Heart right ventricle (tissue), 16 donors: ENCODE measurements at regions not wholly inside any gene's neighbourhood (a gene's known extent, or its start where the extent isn't known, plus 50 kb on each side); places are given as distances from the start of the nearest gene placed in this dataset.
"Not testable (repeated sequence)": the region's sequence is repeated elsewhere in the genome, so short reads cannot be mapped to it uniquely, and the experiment has no call there.

Experiments
- ATAC-seq, 8 donors: fragments of 200-7000 bp; cut with Tn5 transposase; one replicate each; pipeline ENCODE4 v1.9.1; 2020; ENCODE audit warnings: mild to moderate bottlenecking in 8 of 8, moderate library complexity in 8 of 8, moderate number of reproducible peaks in 1 of 8
- DNase-seq, 2 donors: peaks; one replicate each; pipeline ENCODE4 v3.0.0-alpha.2; 2020
- H3K27ac ChIP-seq, 10 donors: fragments of 200-600 bp; sonication (generic) in 2 of 10; one replicate each; pipeline versions ENCODE4 v1.5.0 to v1.8.0; 2020 to 2022; ENCODE audit warnings: mild to moderate bottlenecking in 3 of 10
- H3K27me3 ChIP-seq, 7 donors: fragments of 200-600 bp; one replicate each; pipeline ENCODE4 v1.8.0; 2021 to 2022; ENCODE audit warnings: mild to moderate bottlenecking in 2 of 7
- H3K36me3 ChIP-seq, 9 donors: fragments of 200-600 bp; sonication (generic) in 1 of 9; one replicate each; pipeline versions ENCODE4 v1.5.0 to v1.8.0; 2020 to 2022; ENCODE audit warnings: mild to moderate bottlenecking in 2 of 9
- H3K4me1 ChIP-seq, 9 donors: fragments of 200-600 bp; sonication (generic) in 1 of 9; one replicate each; pipeline versions ENCODE4 v1.5.0 to v1.8.0; 2020 to 2022; ENCODE audit warnings: mild to moderate bottlenecking in 4 of 9
- H3K4me3 ChIP-seq, 10 donors: fragments of 200-600 bp; sonication (generic) in 2 of 10; one replicate each; pipeline versions ENCODE4 v1.5.0 to v1.8.0; 2020 to 2022; ENCODE audit warnings: mild to moderate bottlenecking in 7 of 10, moderate library complexity in 2 of 10
- H3K9me3 ChIP-seq, 11 donors: fragments of 200-600 bp in 10 of 11; sonication (generic) in 2 of 11; one replicate each; pipeline versions ENCODE4 v1.5.0 to v1.8.0; 2013 to 2022; ENCODE audit warnings: mild to moderate bottlenecking in 2 of 11, control low read depth in 1 of 11, moderate library complexity in 1 of 11
- CTCF ChIP-seq, 9 donors: fragments of 200-600 bp; sonication (generic) in 2 of 9; IDR thresholded peaks; one replicate each; pipeline versions ENCODE4 v1.5.0 to v1.8.0; 2021 to 2022; ENCODE audit warnings: antibody characterized with exemption in 9 of 9, mild to moderate bottlenecking in 5 of 9, moderate library complexity in 1 of 9
- WGBS, 2 donors: extraction: QIAGEN DNeasy Blood & Tissue Kit; methylation state at CpG; one replicate each; pipeline ENCODE4 v1.1.7; 2013; ENCODE audit warnings: inconsistent platforms in 1 of 2; 5-methylcytosine and 5-hydroxymethylcytosine counted together
- intact Hi-C, 10 donors: fragments of 100-400 bp; cut with DNase I; formaldehyde crosslinking; loops; one replicate each; pipeline versions ENCODE4 v1.11.1 to v1.14.2; 2022
- donor health status: Arrhythmogenic right ventricular cardiomyopathy.
- donor health status: ischemic (EF 13 %, LVEDD 7.1; RV severe dilation, severe dysfunction).
- donor health status: healthy with polysubstance abuse.
- donor health status: DM: no; HTN: yes; CAD: no.
- donor health status: DM: no; HTN: no; CAD: no.
- donor health status: ischemic (EF 25% LVEDD 6.9; RV normal size, moderate dysfunction).
- donor health status: ischemic (EF 25% LVEDD 5.7; RV mildly dilated, moderate dysfunction).
- donor health status: healthy.
- donor health status: DM: yes; HTN: yes; CAD: no.
- donor health status: Ischemic cardiomyopathy.
- donor health status: ischemic (EF 35%, LVEDD 5.7; RV mildly dilated, moderate dysfunction).
- donor health status: nonischemic (EF 11% LVEDD 7.7; RV severe dilation, severe dysfunction).
- donor health status: DM: yes; HTN: yes; CAD: no.
- donor health status: PGD.
- donor health status: ischemic (EF 29% LVEDD 5.4; RV normal size, mild dysfunction).
- donor health status: nonischemic (EF 23%, LVEDD 6.1; RV moderate dilation, normal function).

DNA sequence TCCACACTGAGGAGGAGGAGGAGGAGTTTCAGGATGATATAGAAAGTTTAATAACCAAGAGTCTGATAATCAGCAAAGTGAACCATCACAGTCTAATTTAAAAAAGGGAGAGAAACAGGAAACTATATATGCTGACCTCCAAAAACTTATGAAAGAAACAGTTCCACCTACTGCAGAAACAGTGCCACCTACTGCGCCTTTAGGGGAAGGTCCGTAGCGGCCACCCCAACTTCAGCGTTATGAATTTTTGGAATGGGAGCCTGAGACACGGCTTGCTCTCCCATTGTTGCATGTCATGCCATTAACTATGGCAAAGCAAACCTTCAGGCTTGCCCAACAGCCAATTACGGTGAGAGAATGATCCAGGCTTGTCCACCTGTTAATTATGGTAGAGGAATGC, 1719.2 kb upstream of the LRRTM1 start:
- Histone ChIP-seq H3K36me3 (no peaks in the 10 kb centered on the region), H3K4me3 (no peak overlapping the region), H3K9me3 (peaks cover 0 to under 1% (median 0%) of the 10 kb centered on the region in 11 donors), H3K27me3 (no peaks in the 10 kb centered on the region), H3K4me1 (no peaks in the 10 kb centered on the region), H3K27ac (no peak overlapping the region)
- ATAC-seq = no peak
- TF ChIP-seq CTCF (IDR thresholded peaks at IDR 0.05) = no peak
- intact Hi-C loops = no loop called here
- no peak for DNase-seq
- WGBS, 2 donors = 60 to 66% methylated on average over 6 of the region's 6 CpGs

- H3K4me1 ChIP-seq = no peaks in the 10 kb centered on the region
- no peak for DNase-seq
- no peak overlapping the region for H3K4me3 ChIP-seq
- intact Hi-C loops = no loop called here
- no peak for ATAC-seq
- 46% methylated on average over 6 of the region's 6 CpGs for WGBS, 2 donors
- TF ChIP-seq CTCF (IDR thresholded peaks at IDR 0.05) = no peak
- no peaks in the 10 kb centered on the region for H3K36me3 ChIP-seq
- H3K27me3 ChIP-seq = no peaks in the 10 kb centered on the region
- no peaks in the 10 kb centered on the region for H3K9me3 ChIP-seq
- H3K27ac ChIP-seq = no peak overlapping the region
Observed at GRCh38 chr2:82013641-82014040, 1709.1 kb upstream of the LRRTM1 start.

DNA sequence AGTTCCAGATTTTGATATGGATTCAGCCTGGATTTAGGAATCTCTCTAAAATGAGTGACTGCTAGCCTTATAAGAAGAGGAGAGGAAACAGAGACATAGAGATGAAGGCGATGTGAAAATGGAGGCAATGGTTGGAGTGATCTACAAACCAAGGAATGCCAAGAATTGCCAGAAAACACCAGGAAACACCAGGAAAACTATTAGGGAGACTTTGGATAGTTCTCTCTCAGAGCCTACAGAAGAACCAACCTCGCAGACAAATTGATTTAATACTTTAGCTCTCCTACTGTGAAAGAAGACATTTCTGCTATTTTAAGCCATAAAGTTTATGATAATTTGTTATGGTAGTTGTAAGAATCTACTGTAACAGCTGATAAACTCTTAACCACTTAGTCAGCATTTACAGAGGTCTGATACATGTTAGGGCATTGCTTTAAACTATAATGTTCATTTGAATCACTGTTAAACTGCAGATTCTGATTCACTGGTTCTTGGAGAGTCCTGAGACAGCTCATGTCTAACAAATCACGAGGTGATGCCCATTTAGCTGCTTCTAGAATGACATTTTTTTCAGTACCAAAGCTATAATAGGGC, 1702.6 kb upstream of the LRRTM1 start:
- H3K36me3 ChIP-seq = no peaks in the 10 kb centered on the region
- DNase-seq = no peak
- no peak for TF ChIP-seq CTCF (IDR thresholded peaks at IDR 0.05)
- WGBS, 2 donors = 66 to 72% methylated on average over 3 of the region's 3 CpGs
- no peak overlapping the region for H3K27ac ChIP-seq
- no peak overlapping the region for H3K4me3 ChIP-seq
- ATAC-seq = no peak
- no peaks in the 10 kb centered on the region for H3K27me3 ChIP-seq
- intact Hi-C loops = no loop called here
- no peaks in the 10 kb centered on the region for H3K9me3 ChIP-seq
- no peaks in the 10 kb centered on the region for H3K4me1 ChIP-seq

- DNase-seq, H3K9me3 ChIP-seq, H3K4me1 ChIP-seq, H3K27me3 ChIP-seq, H3K4me3 ChIP-seq, intact Hi-C loops, H3K27ac ChIP-seq, H3K36me3 ChIP-seq, ATAC-seq: not testable (repeated sequence)
- 73 to 76% methylated on average over 5 of the region's 5 CpGs for WGBS, 2 donors
Observed at GRCh38 chr2:82005889-82006288, 1701.3 kb upstream of the LRRTM1 start.

GRCh38 chr2:82001614-82002013, 1697.1 kb upstream of the LRRTM1 start:
- intact Hi-C loops = no loop called here
- Histone ChIP-seq H3K4me1 (no peaks in the 10 kb centered on the region), H3K27me3 (no peaks in the 10 kb centered on the region), H3K27ac (no peak overlapping the region), H3K36me3 (no peaks in the 10 kb centered on the region), H3K9me3 (no peaks in the 10 kb centered on the region), H3K4me3 (no peak overlapping the region)
- no peak for TF ChIP-seq CTCF (IDR thresholded peaks at IDR 0.05)
- WGBS, 2 donors = 71 to 86% methylated on average over 4 of the region's 4 CpGs
- ATAC-seq (no peak), DNase-seq (no peak)
